HepG2 (cell line): ENCODE measurements at regions not wholly inside any gene's neighbourhood (a gene's known extent, or its start where the extent isn't known, plus 50 kb on each side); places are given as distances from the start of the nearest gene placed in this dataset.

ENCODE experiments used
- EP300 ChIP-seq, 3 experiments: sonication (generic) in 1 of 3; formaldehyde crosslinking in 1 of 3; IDR thresholded peaks; 2 replicates each; pipeline versions ENCODE4 v1.5.1 to v1.6.1; 2011 to 2020; ENCODE audit warnings: low read depth in 2 of 3, low read length in 2 of 3, borderline replicate concordance in 1 of 3, improper control_type of control experiment in 1 of 3, mild to moderate bottlenecking in 1 of 3, missing genetic modification reagents in 1 of 3, moderate library complexity in 1 of 3
- FOXO4 ChIP-seq: sonication (generic); formaldehyde crosslinking; conservative IDR thresholded peaks from 2 replicates; pipeline ENCODE4 v1.8.1; 2023; ENCODE audit warnings: missing genetic modification reagents
- HMGXB3 ChIP-seq: sonication (generic); formaldehyde crosslinking; IDR thresholded peaks from 2 replicates; pipeline ENCODE4 v1.4.0; 2020; ENCODE audit warnings: missing genetic modification reagents, borderline replicate concordance
- ISL2 ChIP-seq: sonication (generic); formaldehyde crosslinking; IDR thresholded peaks from 2 replicates; pipeline ENCODE4 v1.5.0; 2020; ENCODE audit warnings: missing genetic modification reagents
- MED1 ChIP-seq: sonication (generic); formaldehyde crosslinking; IDR thresholded peaks from 2 replicates; pipeline ENCODE4 v1.4.0; 2020; ENCODE audit warnings: missing genetic modification reagents
- PBX3 ChIP-seq: sonication (generic); formaldehyde crosslinking; IDR thresholded peaks from 2 replicates; pipeline ENCODE4 v1.8.1; 2023; ENCODE audit warnings: missing genetic modification reagents, inconsistent platforms, borderline replicate concordance
- RAD21 ChIP-seq: fragments of 450-650 bp; formaldehyde crosslinking; IDR thresholded peaks from 2 replicates; pipeline ENCODE4 v1.5.0; 2020; ENCODE audit warnings: mild to moderate bottlenecking
- RXRB ChIP-seq: IDR thresholded peaks from 2 replicates; pipeline ENCODE4 v1.6.1; 2016; ENCODE audit warnings: borderline replicate concordance, missing genetic modification reagents, missing compliant biosample characterization
- TGIF2 ChIP-seq: IDR thresholded peaks from 2 replicates; pipeline ENCODE4 v1.6.1; 2016; ENCODE audit warnings: control low read depth, missing compliant biosample characterization
- ZBTB25 ChIP-seq: IDR thresholded peaks from 2 replicates; pipeline ENCODE4 v1.6.1; 2018; ENCODE audit warnings: missing genetic modification reagents
- ZBTB4 ChIP-seq: sonication (generic); formaldehyde crosslinking; IDR thresholded peaks from 2 replicates; pipeline ENCODE4 v1.4.0; 2020; ENCODE audit warnings: missing genetic modification reagents, mild to moderate bottlenecking, borderline replicate concordance
- ZNF639 ChIP-seq: conservative IDR thresholded peaks from 2 replicates; pipeline ENCODE4 v1.6.1; 2018; ENCODE audit warnings: missing genetic modification reagents
- ZUFSP ChIP-seq: sonication (generic); formaldehyde crosslinking; IDR thresholded peaks from 2 replicates; pipeline ENCODE4 v1.9.0; 2021; ENCODE audit warnings: missing genetic modification reagents, mild to moderate bottlenecking, borderline replicate concordance

GRCh38 chr1:213733705-213734104 lies 254.1 kb upstream of the PROX1 start (continued):
- TF ChIP-seq ZUFSP (CRISPR knock-in tag) (no peak), RAD21 (CRISPR knock-in tag) (no peak), RXRB (CRISPR knock-in tag) (peak; percentile 66), PBX3 (no peak), HMGXB3 (CRISPR knock-in tag) (no peak), TGIF2 (CRISPR knock-in tag) (no peak), FOXO4 (CRISPR knock-in tag) (no peak), EP300 (IDR thresholded peaks at IDR 0.05; ENCODE audit: low read depth in 2 of 2, low read length in 2 of 2) (peak in 1 of 2 experiments; percentile 89; a peak in 2 of 4 replicates), EP300 (CRISPR knock-in tag; IDR thresholded peaks at IDR 0.05; ENCODE audit: borderline replicate concordance) (peak; percentile 44; the same call in 1 of the 2 replicates), ZBTB25 (CRISPR knock-in tag) (no peak), ZBTB4 (CRISPR knock-in tag) (no peak), ZNF639 (CRISPR knock-in tag) (no peak), MED1 (CRISPR knock-in tag) (peak; percentile 78), ISL2 (CRISPR knock-in tag) (peak; percentile 95)
